ENCODE measurements at regions not wholly inside any gene's neighbourhood (a gene's known extent, or its start where the extent isn't known, plus 50 kb on each side); places are given as distances from the start of the nearest gene placed in this dataset.

GRCh38 chr6:66568271-66568670, 861.2 kb upstream of the EYS start:
- CTCF ChIA-PET, result interaction anchor here (1.1 to 1.3 kb wide), 2 partner anchors 10 to 122 kb away, joined by 3 read pairs; no protein-coding TSS in a partner anchor
- H3K9me3 ChIP-seq (ENCODE audit: control insufficient read depth, insufficient read depth, low read depth, low read length), result no peaks in the 10 kb centered on the region
- TF ChIP-seq ZNF416 (tag by site-specific recombination; IDR thresholded peaks at IDR 0.05) (no peak), ZNF600 (tag by site-specific recombination; IDR thresholded peaks at IDR 0.05) (no peak), GLI4 (tag by site-specific recombination; IDR thresholded peaks at IDR 0.05) (no peak), BCL11B (tag by site-specific recombination; IDR thresholded peaks at IDR 0.05; ENCODE audit: low read depth) (no peak), CTCF (tag by site-specific recombination; IDR thresholded peaks at IDR 0.05) (no peak), ZNF404 (tag by site-specific recombination; IDR thresholded peaks at IDR 0.05) (no peak), ZNF776 (tag by site-specific recombination; IDR thresholded peaks at IDR 0.05; ENCODE audit: borderline replicate concordance) (no peak), ZNF513 (tag by site-specific recombination; IDR thresholded peaks at IDR 0.05) (no peak), ZNF692 (tag by site-specific recombination; IDR thresholded peaks at IDR 0.05) (no peak), ZNF19 (tag by site-specific recombination; IDR thresholded peaks at IDR 0.05; ENCODE audit: low read depth) (no peak), ZNF558 (tag by site-specific recombination; IDR thresholded peaks at IDR 0.05) (no peak), ZFP41 (tag by site-specific recombination; IDR thresholded peaks at IDR 0.05; ENCODE audit: borderline replicate concordance) (no peak), ZIC2 (tag by site-specific recombination; IDR thresholded peaks at IDR 0.05) (no peak), KLF8 (tag by site-specific recombination; IDR thresholded peaks at IDR 0.05) (no peak), ZNF843 (tag by site-specific recombination; IDR thresholded peaks at IDR 0.05) (no peak), KLF16 (tag by site-specific recombination; IDR thresholded peaks at IDR 0.05) (no peak)

GRCh38 chr6:66561479-66561878, 854.5 kb upstream of the EYS start:
- H3K4me3 ChIP-seq (ENCODE audit: low read depth, low read length), result no peak overlapping the region
- H3K9me3 ChIP-seq (ENCODE audit: control insufficient read depth, insufficient read depth, low read depth, low read length), result no peaks in the 10 kb centered on the region
- no peaks in the 10 kb centered on the region for H3K36me3 ChIP-seq (ENCODE audit: control insufficient read depth in 2 of 2, insufficient read depth in 1 of 2, low read length in 2 of 2)
- H3K4me1 ChIP-seq (ENCODE audit: control insufficient read depth, insufficient read depth, low read length), result no peaks in the 10 kb centered on the region
- H3K27ac ChIP-seq (ENCODE audit: extremely low read depth, low read depth, low read length), result no peak overlapping the region
- ChIA-PET CTCF (no interaction called here), POLR2A (no interaction called here)
- no peak for TF ChIP-seq ZNF48 (tag by site-specific recombination; IDR thresholded peaks at IDR 0.05)
- no peak for TF ChIP-seq ZNF610 (tag by site-specific recombination; IDR thresholded peaks at IDR 0.05; ENCODE audit: borderline replicate concordance)
- no peak for TF ChIP-seq ZNF211 (tag by site-specific recombination; IDR thresholded peaks at IDR 0.05; ENCODE audit: low read depth)
- TF ChIP-seq PRDM2 (tag by site-specific recombination; IDR thresholded peaks at IDR 0.05; ENCODE audit: borderline replicate concordance), result no peak
- TF ChIP-seq ZFHX2 (tag by site-specific recombination; conservative IDR thresholded peaks at IDR 0.05), result no peak
- no peak for TF ChIP-seq ZBTB26 (tag by site-specific recombination; optimal IDR thresholded peaks at IDR 0.05)
- no peak for TF ChIP-seq ZNF692 (tag by site-specific recombination; IDR thresholded peaks at IDR 0.05)
- TF ChIP-seq ZSCAN30 (tag by site-specific recombination; IDR thresholded peaks at IDR 0.05), result no peak

More at GRCh38 chr6:66568271-66568670, 861.2 kb upstream of the EYS start:
- POLR2A ChIA-PET, result no interaction called here
- H3K36me3 ChIP-seq (ENCODE audit: control insufficient read depth in 2 of 2, insufficient read depth in 1 of 2, low read length in 2 of 2), result no peaks in the 10 kb centered on the region
- no peaks in the 10 kb centered on the region for H3K4me1 ChIP-seq (ENCODE audit: control insufficient read depth, insufficient read depth, low read length)
- no peak overlapping the region for H3K27ac ChIP-seq (ENCODE audit: extremely low read depth, low read depth, low read length)
- no peak overlapping the region for H3K4me3 ChIP-seq (ENCODE audit: low read depth, low read length)

Measured in HEK293 (cell line).